ENCODE measurements at regions not wholly inside any gene's neighbourhood (a gene's known extent, or its start where the extent isn't known, plus 50 kb on each side); places are given as distances from the start of the nearest gene placed in this dataset.

- TF ChIP-seq CTCF (IDR thresholded peaks at IDR 0.05) = no peak
- TF ChIP-seq POLR2A (IDR thresholded peaks at IDR 0.05) = no peak
These were observed 167.9 kb downstream of the ADSS2 start for GRCh38 chr1:244283772-244284171.

Measured in lower leg skin (tissue), 3 donors.